OCI-M1 (cell line): ENCODE measurements at regions not wholly inside any gene's neighbourhood (a gene's known extent, or its start where the extent isn't known, plus 50 kb on each side); places are given as distances from the start of the nearest gene placed in this dataset.
"Not testable (repeated sequence)": the region's sequence is repeated elsewhere in the genome, so short reads cannot be mapped to it uniquely, and the experiment has no call there.

Source experiments
- DNase-seq: peaks from one replicate; lab custom pipeline; 2025; lab: John Stamatoyannopoulos, UW

GRCh38 chr6:82584194-82584695 lies 220.6 kb downstream of the TPBG start:
- DNase-seq = no peak

GRCh38 chr6:82584856-82585255 lies 221.2 kb downstream of the TPBG start:
- no peak for DNase-seq

- DNase-seq = no peak
Measured at GRCh38 chr6:82588020-82588419, 224.4 kb downstream of the TPBG start.

- no peak for DNase-seq
Measured at GRCh38 chr6:82588859-82589412, 225.3 kb downstream of the TPBG start.

- peak; percentile 57 for DNase-seq
Measured at GRCh38 chr6:82589509-82590206, 226.0 kb downstream of the TPBG start.

- no peak for DNase-seq
Measured at GRCh38 chr6:82597201-82597600, 233.6 kb downstream of the TPBG start.

GRCh38 chr6:82602776-82603175 lies 239.2 kb downstream of the TPBG start:
- DNase-seq = no peak

GRCh38 chr6:82603871-82604270 lies 240.3 kb downstream of the TPBG start:
- no peak for DNase-seq

- DNase-seq = no peak
Measured at GRCh38 chr6:82607998-82608725, 244.5 kb downstream of the TPBG start.

GRCh38 chr6:82608781-82609180 lies 245.2 kb downstream of the TPBG start:
- no peak for DNase-seq

- DNase-seq = no peak
Measured at GRCh38 chr6:82611751-82612150, 248.1 kb downstream of the TPBG start.

GRCh38 chr6:82612475-82613039 lies 248.9 kb downstream of the TPBG start:
- no peak for DNase-seq

GRCh38 chr6:82614518-82614917 lies 250.9 kb downstream of the TPBG start:
- peak; percentile 60 for DNase-seq

GRCh38 chr6:82616386-82617028 lies 252.9 kb downstream of the TPBG start:
- DNase-seq = no peak

GRCh38 chr6:82617648-82618047 lies 254.0 kb downstream of the TPBG start:
- DNase-seq = no peak

- DNase-seq = no peak
Measured at GRCh38 chr6:82619573-82619972, 256.0 kb downstream of the TPBG start.

GRCh38 chr6:82622461-82622860 lies 258.8 kb downstream of the TPBG start:
- DNase-seq = no peak

GRCh38 chr6:82624251-82624650 lies 260.6 kb downstream of the TPBG start:
- DNase-seq = no peak

- DNase-seq = not testable (repeated sequence)
Measured at GRCh38 chr6:82626946-82627345, 263.3 kb downstream of the TPBG start.

- no peak for DNase-seq
Measured at GRCh38 chr6:82629921-82630320, 266.3 kb downstream of the TPBG start.

- DNase-seq = no peak
Measured at GRCh38 chr6:82641677-82642076, 278.1 kb downstream of the TPBG start.

- DNase-seq = no peak
Measured at GRCh38 chr6:82645536-82646230, 282.1 kb downstream of the TPBG start.
